NT2/D1 (cell line): ENCODE measurements at regions not wholly inside any gene's neighbourhood (a gene's known extent, or its start where the extent isn't known, plus 50 kb on each side); places are given as distances from the start of the nearest gene placed in this dataset.

Experiments
- DNase-seq: peaks from one replicate; pipeline ENCODE4 v3.0.0-alpha.2; 2011; ENCODE audit warnings: low read depth, low spot score
- H3K27me3 ChIP-seq: 2 replicates; pipeline ENCODE4 v1.6.0; 2011; ENCODE audit warnings: mild to moderate bottlenecking; ENCODE audit not compliant: insufficient read length, insufficient read depth
- H3K36me3 ChIP-seq: 2 replicates; pipeline ENCODE4 v1.6.1; 2011; ENCODE audit warnings: mild to moderate bottlenecking, low read length, mixed read lengths; ENCODE audit not compliant: insufficient read depth, insufficient read length
- H3K4me1 ChIP-seq: 2 replicates; pipeline ENCODE4 v1.5.1; 2011; ENCODE audit not compliant: insufficient read depth, insufficient read length
- H3K4me3 ChIP-seq: 2 replicates; pipeline ENCODE4 v1.5.1; 2011; ENCODE audit warnings: low read depth; ENCODE audit not compliant: insufficient read length
- H3K9ac ChIP-seq: 2 replicates; pipeline ENCODE4 v1.6.0; 2011; ENCODE audit warnings: low read depth; ENCODE audit not compliant: insufficient read length
- H3K9me3 ChIP-seq: 2 replicates; pipeline ENCODE4 v1.5.1; 2011; ENCODE audit warnings: mild to moderate bottlenecking, low read length; ENCODE audit not compliant: insufficient read depth
- SUZ12 ChIP-seq: IDR thresholded peaks from 2 replicates; pipeline ENCODE4 v1.6.1; 2011; ENCODE audit not compliant: insufficient read length, insufficient read depth; ENCODE audit errors: extremely low read depth
- YY1 ChIP-seq: IDR thresholded peaks from 2 replicates; pipeline ENCODE4 v1.6.1; 2011; ENCODE audit not compliant: insufficient read length, insufficient read depth
- ZNF274 ChIP-seq: IDR thresholded peaks from 2 replicates; pipeline ENCODE4 v1.6.1; 2011; ENCODE audit warnings: mild to moderate bottlenecking, low read depth, low read length

DNA sequence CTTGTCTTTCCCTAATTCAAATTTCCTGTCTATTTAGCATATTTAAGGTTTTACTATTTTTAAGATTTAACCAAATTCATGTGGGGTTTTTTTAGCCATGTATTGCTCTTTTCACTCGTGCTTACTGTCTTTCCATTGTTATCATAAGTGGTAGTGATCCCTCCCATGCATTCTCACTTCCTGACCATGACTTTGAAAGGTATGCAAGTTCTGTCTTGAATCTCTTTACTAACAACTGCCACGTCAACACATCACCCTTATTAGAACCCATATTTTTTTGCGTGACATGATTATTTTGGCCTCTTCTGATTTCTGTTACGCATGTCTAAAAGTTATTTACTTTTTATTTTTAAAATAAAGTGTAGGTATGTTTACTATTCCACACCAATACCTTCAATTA is 94.7 kb upstream of the CDH6 start:
- no peak overlapping the region for H3K9ac ChIP-seq
- TF ChIP-seq SUZ12 (no peak), ZNF274 (no peak), YY1 (no peak)
- no peak overlapping the region for H3K4me3 ChIP-seq
- no peaks in the 10 kb centered on the region for H3K27me3 ChIP-seq
- H3K36me3 ChIP-seq: no peaks in the 10 kb centered on the region
- DNase-seq: no peak
- no peaks in the 10 kb centered on the region for H3K4me1 ChIP-seq
- no peaks in the 10 kb centered on the region for H3K9me3 ChIP-seq

DNA sequence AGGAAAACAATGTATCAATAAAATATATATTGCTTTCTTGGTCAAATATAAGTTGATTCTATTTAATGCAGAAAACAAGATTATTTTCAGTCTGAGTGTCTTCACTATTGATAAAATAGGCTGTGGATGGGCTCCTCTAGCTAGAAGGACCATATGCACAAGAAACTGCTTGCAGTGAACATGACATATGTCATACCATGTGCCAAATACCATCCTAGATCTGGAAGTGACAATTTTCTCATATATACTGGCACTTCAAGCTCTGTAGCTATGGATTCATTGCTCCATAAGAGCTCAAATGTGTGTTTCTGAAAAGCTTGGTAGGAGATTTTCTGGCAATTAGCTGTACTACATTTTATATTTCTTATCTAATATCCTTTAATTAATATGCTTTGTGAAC is 95.6 kb upstream of the CDH6 start:
- Histone ChIP-seq H3K9ac (no peak overlapping the region), H3K9me3 (no peaks in the 10 kb centered on the region), H3K27me3 (no peaks in the 10 kb centered on the region), H3K4me3 (no peak overlapping the region), H3K4me1 (no peaks in the 10 kb centered on the region), H3K36me3 (no peaks in the 10 kb centered on the region)
- no peak for DNase-seq
- TF ChIP-seq ZNF274 (no peak), SUZ12 (no peak), YY1 (no peak)

DNA sequence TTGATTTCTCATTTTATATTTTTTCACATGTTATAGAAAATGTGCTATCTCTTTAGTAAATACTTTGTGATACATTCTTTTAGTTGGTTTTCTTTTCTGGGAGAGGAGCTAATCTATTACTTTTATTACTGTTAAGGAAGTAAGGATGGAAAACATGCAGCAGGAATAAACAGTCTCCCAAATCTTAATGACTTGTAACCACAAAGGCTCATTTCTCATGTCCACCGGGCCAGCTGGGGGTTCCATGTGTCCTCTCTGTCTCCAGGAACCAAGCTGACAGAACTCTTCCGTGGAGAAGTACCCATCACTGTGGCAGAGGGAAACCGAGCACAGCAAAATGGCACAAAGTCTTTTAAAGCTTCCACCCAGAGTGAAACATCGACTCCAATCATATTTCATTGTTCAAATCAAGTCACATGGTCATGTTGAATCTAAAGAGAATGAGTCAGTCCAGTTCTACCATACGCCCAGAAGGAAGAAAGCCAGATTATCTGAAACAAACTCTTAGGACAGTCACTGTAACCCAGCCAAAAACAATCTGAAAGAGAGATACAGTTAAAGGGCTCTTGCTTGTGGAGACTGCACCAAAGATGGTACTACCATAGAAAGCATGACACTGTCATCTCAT is 97.1 kb upstream of the CDH6 start:
- DNase-seq: no peak
- no peak overlapping the region for H3K4me3 ChIP-seq

DNA sequence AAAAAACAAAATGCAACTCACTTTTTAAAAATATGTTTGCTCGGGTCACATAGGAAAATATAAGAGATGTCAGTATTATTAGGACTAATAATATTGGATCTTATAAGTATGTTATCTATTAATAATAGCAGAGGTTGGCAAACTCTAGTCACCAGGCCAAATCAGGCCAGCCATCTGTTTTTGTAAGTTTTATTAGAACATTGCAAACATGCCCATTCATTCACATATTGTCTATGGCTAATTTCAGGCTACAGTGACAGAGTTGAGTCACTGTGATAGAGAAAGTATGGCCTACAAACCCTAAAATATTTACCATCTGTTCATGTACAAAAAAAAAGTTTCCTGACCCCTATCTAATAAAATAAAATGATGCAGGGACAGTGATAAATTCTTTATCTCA is 97.7 kb upstream of the CDH6 start:
- H3K27me3 ChIP-seq: no peaks in the 10 kb centered on the region
- H3K9ac ChIP-seq: no peak overlapping the region
- TF ChIP-seq YY1: no peak
- TF ChIP-seq SUZ12: no peak
- no peak for TF ChIP-seq ZNF274
- no peak for DNase-seq
- H3K4me3 ChIP-seq: no peak overlapping the region
- H3K36me3 ChIP-seq: no peaks in the 10 kb centered on the region
- no peaks in the 10 kb centered on the region for H3K9me3 ChIP-seq
- H3K4me1 ChIP-seq: no peaks in the 10 kb centered on the region

More for the DNA sequence above, 97.1 kb upstream of the CDH6 start:
- H3K9me3 ChIP-seq: no peaks in the 10 kb centered on the region
- no peaks in the 10 kb centered on the region for H3K27me3 ChIP-seq
- no peaks in the 10 kb centered on the region for H3K36me3 ChIP-seq
- H3K9ac ChIP-seq: no peak overlapping the region
- no peaks in the 10 kb centered on the region for H3K4me1 ChIP-seq
- TF ChIP-seq YY1 (no peak), SUZ12 (no peak), ZNF274 (no peak)

DNA sequence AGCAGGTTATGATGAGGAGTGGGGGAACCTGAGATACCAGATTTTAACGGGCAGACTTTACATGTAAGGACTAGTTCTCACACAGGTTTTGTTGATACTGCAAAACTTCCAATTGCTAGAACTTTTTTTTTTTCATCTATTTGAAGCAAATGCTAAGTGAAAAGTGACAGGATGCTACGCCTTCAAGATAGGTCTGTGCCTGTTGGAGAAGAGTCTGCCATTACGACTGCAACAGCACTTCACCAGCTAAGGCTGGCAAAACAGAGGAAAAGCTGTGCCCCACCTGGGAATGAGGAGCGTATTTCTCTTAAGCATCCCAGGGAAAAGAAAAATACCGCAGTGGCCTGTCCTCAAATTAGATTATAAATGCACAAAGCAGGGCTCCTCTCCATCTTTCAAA is 102.0 kb upstream of the CDH6 start:
- Histone ChIP-seq H3K9ac (no peak overlapping the region), H3K27me3 (no peaks in the 10 kb centered on the region), H3K4me1 (no peaks in the 10 kb centered on the region), H3K4me3 (no peak overlapping the region), H3K9me3 (no peaks in the 10 kb centered on the region), H3K36me3 (no peaks in the 10 kb centered on the region)
- TF ChIP-seq ZNF274: no peak
- TF ChIP-seq SUZ12: no peak
- DNase-seq: no peak

- no peaks in the 10 kb centered on the region for H3K36me3 ChIP-seq
- TF ChIP-seq YY1: no peak
- TF ChIP-seq ZNF274: no peak
- TF ChIP-seq SUZ12: no peak
- H3K9me3 ChIP-seq: no peaks in the 10 kb centered on the region
- DNase-seq: no peak
- no peaks in the 10 kb centered on the region for H3K4me1 ChIP-seq
- H3K4me3 ChIP-seq: no peak overlapping the region
- no peak overlapping the region for H3K9ac ChIP-seq
- H3K27me3 ChIP-seq: no peaks in the 10 kb centered on the region
Observed at GRCh38 chr5:31090467-31090866, 103.0 kb upstream of the CDH6 start.

GRCh38 chr5:31086839-31087415 is 106.6 kb upstream of the CDH6 start:
- TF ChIP-seq SUZ12 (no peak), YY1 (no peak), ZNF274 (no peak)
- H3K9me3 ChIP-seq: no peaks in the 10 kb centered on the region
- no peaks in the 10 kb centered on the region for H3K4me1 ChIP-seq
- no peak for DNase-seq
- H3K27me3 ChIP-seq: no peaks in the 10 kb centered on the region
- H3K4me3 ChIP-seq: no peak overlapping the region
- H3K9ac ChIP-seq: no peak overlapping the region
- H3K36me3 ChIP-seq: no peaks in the 10 kb centered on the region
